Sigmoid colon (tissue), 6 donors: ENCODE measurements at regions not wholly inside any gene's neighbourhood (a gene's known extent, or its start where the extent isn't known, plus 50 kb on each side); places are given as distances from the start of the nearest gene placed in this dataset.

Source experiments
- DNase-seq: peaks from one replicate; pipeline ENCODE4 v3.0.0-alpha.2; 2019
- H3K27ac ChIP-seq, 4 donors: fragments of 200-600 bp; sonication (generic); one replicate each; pipeline ENCODE4 v1.5.1; 2016 to 2019; ENCODE audit warnings: mild to moderate bottlenecking in 1 of 4
- H3K27me3 ChIP-seq, 3 donors: fragments of 200-600 bp; sonication (generic); one replicate each; pipeline ENCODE4 v1.5.1; 2019; ENCODE audit warnings: mild to moderate bottlenecking in 1 of 3
- H3K36me3 ChIP-seq, 4 donors: fragments of 200-600 bp; sonication (generic); one replicate each; pipeline ENCODE4 v1.5.1; 2016 to 2019
- H3K4me1 ChIP-seq, 4 donors: fragments of 200-600 bp; sonication (generic); one replicate each; pipeline ENCODE4 v1.5.1; 2017 to 2019
- H3K4me3 ChIP-seq, 4 donors: fragments of 200-600 bp; sonication (generic); one replicate each; pipeline ENCODE4 v1.5.1; 2017 to 2019; ENCODE audit warnings: mild to moderate bottlenecking in 2 of 4, moderate library complexity in 1 of 4
- H3K9me3 ChIP-seq, 4 donors: fragments of 200-600 bp in 3 of 4; sonication (generic) in 3 of 4; one replicate each; pipeline versions ENCODE4 v1.5.1 to v1.6.1; 2013 to 2019
- CTCF ChIP-seq, 4 experiments: fragments of 450-650 bp in 3 of 4; fragments of 200-600 bp in 1 of 4; IDR thresholded peaks; one replicate each; pipeline ENCODE4 v1.5.1; 2016 to 2019; ENCODE audit warnings: antibody characterized with exemption in 4 of 4, mild to moderate bottlenecking in 3 of 4, moderate library complexity in 2 of 4
- EP300 ChIP-seq, 4 donors: sonication (generic); formaldehyde crosslinking; IDR thresholded peaks; one replicate each; pipeline ENCODE4 v1.6.1; 2017; ENCODE audit warnings: antibody characterized with exemption in 4 of 4
- POLR2A ChIP-seq, 2 donors: fragments of 450-650 bp; IDR thresholded peaks; one replicate each; pipeline ENCODE4 v1.6.1; 2016; ENCODE audit warnings: antibody characterized with exemption in 2 of 2, mild to moderate bottlenecking in 2 of 2, moderate library complexity in 2 of 2
- POLR2AphosphoS5 ChIP-seq, 4 donors: sonication (generic); formaldehyde crosslinking; IDR thresholded peaks; one replicate each; pipeline ENCODE4 v1.6.1; 2017; ENCODE audit warnings: antibody characterized with exemption in 4 of 4
- WGBS, 2 donors: extraction: QIAGEN DNeasy Blood & Tissue Kit; methylation state at CpG; one replicate each; pipeline ENCODE4 v1.1.7; 2013; 5-methylcytosine and 5-hydroxymethylcytosine counted together
- intact Hi-C: fragments of 100-400 bp; cut with DNase I; formaldehyde crosslinking; loops from one replicate; pipeline ENCODE4 v1.15.1; 2023
- donor health status: healthy with polysubstance abuse.
- donor health status: healthy.

- WGBS, 2 donors: 62 to 73% methylated on average over 1 of the region's 1 CpG
- Histone ChIP-seq H3K27ac (no peak overlapping the region), H3K9me3 (no peaks in the 10 kb centered on the region), H3K27me3 (no peaks in the 10 kb centered on the region), H3K4me1 (no peaks in the 10 kb centered on the region), H3K36me3 (no peaks in the 10 kb centered on the region), H3K4me3 (no peak overlapping the region)
- DNase-seq: no peak
- intact Hi-C loops: no loop called here
- TF ChIP-seq POLR2AphosphoS5 (IDR thresholded peaks at IDR 0.05) (no peak), EP300 (IDR thresholded peaks at IDR 0.05) (no peak), POLR2A (IDR thresholded peaks at IDR 0.05) (no peak), CTCF (IDR thresholded peaks at IDR 0.05) (no peak)
These were observed 144.1 kb upstream of the MAST4 start for GRCh38 chr5:66452109-66452508.

GRCh38 chr5:66454186-66455078 lies 141.8 kb upstream of the MAST4 start:
- Histone ChIP-seq H3K27me3 (no peaks in the 10 kb centered on the region), H3K4me1 (no peaks in the 10 kb centered on the region), H3K4me3 (no peak overlapping the region), H3K36me3 (no peaks in the 10 kb centered on the region), H3K27ac (no peak overlapping the region), H3K9me3 (no peaks in the 10 kb centered on the region)
- intact Hi-C loops: no loop called here
- WGBS, 2 donors: 83 to 86% methylated on average over 13 of the region's 13 CpGs
- no peak for DNase-seq
- TF ChIP-seq EP300 (IDR thresholded peaks at IDR 0.05): no peak
- no peak for TF ChIP-seq POLR2AphosphoS5 (IDR thresholded peaks at IDR 0.05)
- no peak for TF ChIP-seq CTCF (IDR thresholded peaks at IDR 0.05)
- TF ChIP-seq POLR2A (IDR thresholded peaks at IDR 0.05): no peak

GRCh38 chr5:66459728-66460127 lies 136.5 kb upstream of the MAST4 start:
- intact Hi-C loops: no loop called here
- H3K4me3 ChIP-seq: no peak overlapping the region
- H3K36me3 ChIP-seq: no peaks in the 10 kb centered on the region
- no peaks in the 10 kb centered on the region for H3K9me3 ChIP-seq
- H3K27me3 ChIP-seq: no peaks in the 10 kb centered on the region
- TF ChIP-seq EP300 (IDR thresholded peaks at IDR 0.05): no peak
- no peak for TF ChIP-seq POLR2AphosphoS5 (IDR thresholded peaks at IDR 0.05)
- no peak for TF ChIP-seq POLR2A (IDR thresholded peaks at IDR 0.05)
- TF ChIP-seq CTCF (IDR thresholded peaks at IDR 0.05): no peak
- H3K27ac ChIP-seq: no peak overlapping the region
- no peaks in the 10 kb centered on the region for H3K4me1 ChIP-seq
- 70 to 90% methylated on average over 3 of the region's 3 CpGs for WGBS, 2 donors
- DNase-seq: no peak

DNA sequence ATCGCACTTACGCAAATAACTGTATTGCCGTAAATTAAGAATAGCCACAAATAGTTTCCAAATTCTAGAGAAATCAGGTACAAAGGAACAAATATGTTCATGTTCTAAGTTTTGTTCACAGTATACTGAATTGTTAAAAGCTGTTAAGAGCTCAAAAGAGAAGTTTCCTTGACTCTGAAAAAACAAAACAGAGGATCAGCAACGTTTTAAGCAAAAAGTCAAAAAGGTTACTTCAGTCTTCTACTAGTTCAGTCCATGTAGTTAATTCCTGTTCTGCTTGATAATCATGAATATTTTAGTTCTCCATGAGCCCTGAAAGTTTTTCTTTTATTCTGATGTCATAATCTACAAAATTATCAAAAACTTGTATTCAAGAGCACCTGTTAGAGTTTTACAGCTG lies 128.6 kb upstream of the MAST4 start:
- no peak for DNase-seq
- no peaks in the 10 kb centered on the region for H3K36me3 ChIP-seq
- no peaks in the 10 kb centered on the region for H3K27me3 ChIP-seq
- no peaks in the 10 kb centered on the region for H3K4me1 ChIP-seq
- H3K27ac ChIP-seq: no peak overlapping the region
- 79 to 92% methylated on average over 4 of the region's 4 CpGs for WGBS, 2 donors
- no peak for TF ChIP-seq POLR2AphosphoS5 (IDR thresholded peaks at IDR 0.05)
- TF ChIP-seq EP300 (IDR thresholded peaks at IDR 0.05): no peak
- no peak for TF ChIP-seq CTCF (IDR thresholded peaks at IDR 0.05)
- no peak for TF ChIP-seq POLR2A (IDR thresholded peaks at IDR 0.05)
- H3K9me3 ChIP-seq: no peaks in the 10 kb centered on the region
- intact Hi-C loops: no loop called here
- no peak overlapping the region for H3K4me3 ChIP-seq
